HG03460 (cell line): ENCODE measurements at regions not wholly inside any gene's neighbourhood (a gene's known extent, or its start where the extent isn't known, plus 50 kb on each side); places are given as distances from the start of the nearest gene placed in this dataset.
"Not testable (repeated sequence)": the region's sequence is repeated elsewhere in the genome, so short reads cannot be mapped to it uniquely, and the experiment has no call there.

Experiments
- ATAC-seq: cut with Tn5 transposase; IDR thresholded peaks from one replicate; pipeline ENCODE4 v1.9.1; 2021; ENCODE audit not compliant: unreplicated experiment

GRCh38 chr5:131005963-131006684 lies 158.9 kb downstream of the HINT1 start:
- no peak for ATAC-seq

GRCh38 chr5:131001507-131001906 lies 163.5 kb downstream of the HINT1 start:
- ATAC-seq = no peak

GRCh38 chr5:131000289-131000688 lies 164.8 kb downstream of the HINT1 start:
- no peak for ATAC-seq

- not testable (repeated sequence) for ATAC-seq
Measured at GRCh38 chr5:130996720-130997119, 168.3 kb downstream of the HINT1 start.

- ATAC-seq = no peak
Measured at GRCh38 chr5:130995851-130996250, 169.2 kb downstream of the HINT1 start.

GRCh38 chr5:130995254-130995515 lies 169.9 kb downstream of the HINT1 start:
- ATAC-seq = no peak

GRCh38 chr5:130994496-130995253 lies 170.4 kb downstream of the HINT1 start:
- no peak for ATAC-seq

GRCh38 chr5:130992621-130993020 lies 172.4 kb downstream of the HINT1 start:
- ATAC-seq = no peak

- no peak for ATAC-seq
Measured at GRCh38 chr5:130992095-130992494, 173.0 kb downstream of the HINT1 start.

- ATAC-seq = no peak
Measured at GRCh38 chr5:130985776-130986175, 179.3 kb downstream of the HINT1 start.

GRCh38 chr5:130981663-130982062 lies 183.4 kb downstream of the HINT1 start:
- no peak for ATAC-seq

GRCh38 chr5:130978475-130978874 lies 186.6 kb downstream of the HINT1 start:
- ATAC-seq = no peak

- no peak for ATAC-seq
Measured at GRCh38 chr5:130976493-130976892, 188.6 kb downstream of the HINT1 start.

GRCh38 chr5:130975847-130976246 lies 189.2 kb downstream of the HINT1 start:
- ATAC-seq = no peak

- no peak for ATAC-seq
Measured at GRCh38 chr5:130975299-130975698, 189.8 kb downstream of the HINT1 start.

- ATAC-seq = no peak
Measured at GRCh38 chr5:130974021-130974683, 190.9 kb downstream of the HINT1 start.

GRCh38 chr5:130966990-130967525 lies 198.0 kb downstream of the HINT1 start:
- ATAC-seq = no peak

- ATAC-seq = no peak
Measured at GRCh38 chr5:130965920-130966319, 199.1 kb downstream of the HINT1 start.

- no peak for ATAC-seq
Measured at GRCh38 chr5:130965360-130965759, 199.7 kb downstream of the HINT1 start.

- no peak for ATAC-seq
Measured at GRCh38 chr5:130964231-130965202, 200.5 kb downstream of the HINT1 start.

- no peak for ATAC-seq
Measured at GRCh38 chr5:130963798-130964197, 201.3 kb downstream of the HINT1 start.
